Suprapubic skin (tissue), 4 donors: ENCODE measurements at regions not wholly inside any gene's neighbourhood (a gene's known extent, or its start where the extent isn't known, plus 50 kb on each side); places are given as distances from the start of the nearest gene placed in this dataset.

Experiments
- DNase-seq, 2 donors: peaks; one replicate each; pipeline ENCODE4 v3.0.0-alpha.2; 2019; ENCODE audit warnings: low spot score in 2 of 2
- H3K27ac ChIP-seq: fragments of 200-600 bp; sonication (generic); one replicate; pipeline ENCODE4 v1.5.1; 2019
- H3K27me3 ChIP-seq: fragments of 200-600 bp; sonication (generic); one replicate; pipeline ENCODE4 v1.5.1; 2019
- H3K36me3 ChIP-seq: fragments of 200-600 bp; sonication (generic); one replicate; pipeline ENCODE4 v1.5.1; 2019
- H3K4me1 ChIP-seq: fragments of 200-600 bp; sonication (generic); one replicate; pipeline ENCODE4 v1.5.1; 2019
- H3K4me3 ChIP-seq: fragments of 200-600 bp; sonication (generic); one replicate; pipeline ENCODE4 v1.5.1; 2019; ENCODE audit warnings: mild to moderate bottlenecking
- H3K9me3 ChIP-seq: fragments of 200-600 bp; sonication (generic); one replicate; pipeline ENCODE4 v1.5.1; 2019
- EP300 ChIP-seq: sonication (generic); formaldehyde crosslinking; IDR thresholded peaks from one replicate; pipeline ENCODE4 v1.6.1; 2017; ENCODE audit warnings: antibody characterized with exemption
- POLR2A ChIP-seq, 2 donors: fragments of 450-650 bp; IDR thresholded peaks; one replicate each; pipeline ENCODE4 v1.6.1; 2017; ENCODE audit warnings: antibody characterized with exemption in 2 of 2, mild to moderate bottlenecking in 2 of 2, moderate library complexity in 2 of 2
- POLR2AphosphoS5 ChIP-seq, 3 donors: sonication (generic); formaldehyde crosslinking; IDR thresholded peaks; one replicate each; pipeline ENCODE4 v1.6.1; 2017; ENCODE audit warnings: antibody characterized with exemption in 3 of 3
- WGBS: methylation state at CpG from one replicate; pipeline ENCODE4 v1.1.5; 2018; 5-methylcytosine and 5-hydroxymethylcytosine counted together
- TF ChIP-seq, protein P1 (sequence below), 2 donors: fragments of 200-600 bp in 1 of 2; fragments of 450-650 bp in 1 of 2; sonication (generic) in 1 of 2; IDR thresholded peaks; one replicate each; pipeline ENCODE4 v1.5.1; 2016 to 2019; ENCODE audit warnings: antibody characterized with exemption in 2 of 2, mild to moderate bottlenecking in 1 of 2, moderate library complexity in 1 of 2

DNA sequence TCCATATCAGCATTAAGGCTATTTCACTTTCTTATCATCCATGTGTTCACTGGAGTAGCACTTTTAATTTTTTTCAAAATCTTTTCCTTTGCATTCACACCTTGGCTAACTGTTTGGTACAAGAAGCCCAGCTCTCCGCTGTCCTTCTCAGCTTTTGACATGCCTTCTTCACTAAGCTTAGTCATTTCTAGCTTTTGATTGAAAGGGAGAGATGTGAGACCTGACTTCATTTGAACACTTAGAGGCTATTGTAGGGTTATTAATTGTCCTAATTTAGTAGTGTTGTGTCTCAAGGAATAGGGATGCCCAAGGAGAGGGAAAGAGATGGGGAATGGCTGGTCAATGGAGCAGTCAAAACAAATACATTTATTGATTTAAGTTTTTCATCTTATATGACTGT is 350.0 kb downstream of the CXCL12 start:
- 100% methylated on average over 1 of the region's 1 CpG for WGBS
- TF ChIP-seq POLR2A (IDR thresholded peaks at IDR 0.05) = no peak
- TF ChIP-seq EP300 = no peak
- TF ChIP-seq, protein P1, sequence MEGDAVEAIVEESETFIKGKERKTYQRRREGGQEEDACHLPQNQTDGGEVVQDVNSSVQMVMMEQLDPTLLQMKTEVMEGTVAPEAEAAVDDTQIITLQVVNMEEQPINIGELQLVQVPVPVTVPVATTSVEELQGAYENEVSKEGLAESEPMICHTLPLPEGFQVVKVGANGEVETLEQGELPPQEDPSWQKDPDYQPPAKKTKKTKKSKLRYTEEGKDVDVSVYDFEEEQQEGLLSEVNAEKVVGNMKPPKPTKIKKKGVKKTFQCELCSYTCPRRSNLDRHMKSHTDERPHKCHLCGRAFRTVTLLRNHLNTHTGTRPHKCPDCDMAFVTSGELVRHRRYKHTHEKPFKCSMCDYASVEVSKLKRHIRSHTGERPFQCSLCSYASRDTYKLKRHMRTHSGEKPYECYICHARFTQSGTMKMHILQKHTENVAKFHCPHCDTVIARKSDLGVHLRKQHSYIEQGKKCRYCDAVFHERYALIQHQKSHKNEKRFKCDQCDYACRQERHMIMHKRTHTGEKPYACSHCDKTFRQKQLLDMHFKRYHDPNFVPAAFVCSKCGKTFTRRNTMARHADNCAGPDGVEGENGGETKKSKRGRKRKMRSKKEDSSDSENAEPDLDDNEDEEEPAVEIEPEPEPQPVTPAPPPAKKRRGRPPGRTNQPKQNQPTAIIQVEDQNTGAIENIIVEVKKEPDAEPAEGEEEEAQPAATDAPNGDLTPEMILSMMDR (IDR thresholded peaks at IDR 0.05) = no peak
- TF ChIP-seq POLR2AphosphoS5 (IDR thresholded peaks at IDR 0.05) = no peak
- Histone ChIP-seq H3K27ac (no peak overlapping the region), H3K9me3 (no peaks in the 10 kb centered on the region), H3K4me1 (peaks cover 6% of the 10 kb centered on the region), H3K4me3 (no peak overlapping the region), H3K27me3 (no peaks in the 10 kb centered on the region), H3K36me3 (no peaks in the 10 kb centered on the region)
- DNase-seq = no peak

DNA sequence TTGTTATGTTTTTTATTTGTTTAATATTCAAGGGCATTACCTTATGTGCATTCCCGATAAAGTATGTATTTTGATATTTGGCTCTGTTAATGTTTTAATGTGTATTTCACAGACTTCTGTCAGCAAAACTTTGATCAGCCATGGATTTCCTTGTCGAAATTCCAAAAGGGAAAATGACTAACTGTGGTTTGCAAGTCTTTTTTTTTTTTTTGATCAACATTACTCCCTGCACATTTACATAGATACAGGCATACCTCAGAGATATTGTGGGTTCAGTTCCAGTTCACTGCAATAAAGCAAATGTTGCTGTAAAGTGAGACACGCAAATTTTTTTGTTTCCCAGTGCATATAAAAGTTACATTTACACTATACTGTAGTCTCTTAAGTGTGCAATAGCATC is 351.9 kb downstream of the CXCL12 start:
- no peak overlapping the region for H3K4me3 ChIP-seq
- H3K4me1 ChIP-seq = peaks cover 5% of the 10 kb centered on the region
- no peak for TF ChIP-seq POLR2AphosphoS5 (IDR thresholded peaks at IDR 0.05)
- no peak for TF ChIP-seq POLR2A (IDR thresholded peaks at IDR 0.05)
- TF ChIP-seq, protein P1 (IDR thresholded peaks at IDR 0.05) = no peak
- TF ChIP-seq EP300 = no peak
- 85% methylated on average over 3 of the region's 3 CpGs for WGBS
- H3K9me3 ChIP-seq = no peaks in the 10 kb centered on the region
- no peak overlapping the region for H3K27ac ChIP-seq
- no peak for DNase-seq
- H3K36me3 ChIP-seq = no peaks in the 10 kb centered on the region
- no peaks in the 10 kb centered on the region for H3K27me3 ChIP-seq

DNA sequence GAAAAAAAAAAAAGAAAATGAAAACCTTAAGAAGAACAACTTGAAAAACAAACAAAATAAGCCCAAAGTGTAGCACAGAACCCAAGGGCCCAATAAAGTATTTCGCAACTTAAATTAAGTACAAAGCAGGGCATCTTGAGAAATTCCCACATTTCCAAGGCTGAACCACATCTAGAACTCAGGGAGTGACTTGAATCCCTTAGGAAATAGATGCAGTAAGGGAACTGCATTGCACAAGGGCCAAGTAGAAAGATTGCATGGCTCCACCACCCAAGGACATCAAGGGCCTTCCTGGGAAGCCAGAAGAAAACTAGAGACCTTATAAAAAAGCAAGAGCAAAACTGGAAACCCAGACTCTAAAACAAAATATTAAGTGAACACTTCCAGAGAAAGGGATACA is 352.7 kb downstream of the CXCL12 start:
- Histone ChIP-seq H3K36me3 (no peaks in the 10 kb centered on the region), H3K9me3 (no peaks in the 10 kb centered on the region), H3K27ac (no peak overlapping the region), H3K4me3 (no peak overlapping the region), H3K27me3 (no peaks in the 10 kb centered on the region), H3K4me1 (peaks cover 5% of the 10 kb centered on the region)
- TF ChIP-seq EP300 (no peak), POLR2A (IDR thresholded peaks at IDR 0.05) (no peak), POLR2AphosphoS5 (IDR thresholded peaks at IDR 0.05) (peak in 2 of 3 donors; percentile 68 to 85)
- TF ChIP-seq, protein P1 (IDR thresholded peaks at IDR 0.05) = no peak
- no peak for DNase-seq
- 81% methylated on average over 1 of the region's 1 CpG for WGBS

DNA sequence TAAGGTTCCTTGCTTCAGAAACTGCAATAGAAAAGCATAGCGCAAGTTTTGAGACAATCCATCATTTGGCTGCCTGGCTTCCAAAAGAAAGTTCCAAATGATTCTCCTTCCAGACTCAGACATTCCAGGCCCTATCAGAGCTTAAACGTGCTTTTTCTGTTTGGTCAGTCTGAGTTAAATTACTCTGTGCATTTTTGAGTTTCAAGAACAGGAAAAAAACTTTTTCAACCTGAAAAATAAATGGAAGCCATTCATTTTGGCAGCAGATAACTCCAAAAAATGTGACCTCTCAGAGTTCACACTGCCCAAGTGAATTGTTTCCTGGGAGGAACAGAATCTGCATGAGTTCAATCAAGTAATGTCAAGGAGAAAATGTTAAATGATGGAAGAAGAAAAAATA is 354.2 kb downstream of the CXCL12 start:
- no peak overlapping the region for H3K27ac ChIP-seq
- TF ChIP-seq POLR2AphosphoS5 (IDR thresholded peaks at IDR 0.05) (no peak), EP300 (no peak), POLR2A (IDR thresholded peaks at IDR 0.05) (no peak)
- TF ChIP-seq, protein P1 (IDR thresholded peaks at IDR 0.05) = no peak
- DNase-seq = no peak
- peaks cover 5% of the 10 kb centered on the region for H3K4me1 ChIP-seq
- no peaks in the 10 kb centered on the region for H3K9me3 ChIP-seq
- no peak overlapping the region for H3K4me3 ChIP-seq
- no peaks in the 10 kb centered on the region for H3K36me3 ChIP-seq
- 50% methylated on average over 2 of the region's 2 CpGs for WGBS
- no peaks in the 10 kb centered on the region for H3K27me3 ChIP-seq

DNA sequence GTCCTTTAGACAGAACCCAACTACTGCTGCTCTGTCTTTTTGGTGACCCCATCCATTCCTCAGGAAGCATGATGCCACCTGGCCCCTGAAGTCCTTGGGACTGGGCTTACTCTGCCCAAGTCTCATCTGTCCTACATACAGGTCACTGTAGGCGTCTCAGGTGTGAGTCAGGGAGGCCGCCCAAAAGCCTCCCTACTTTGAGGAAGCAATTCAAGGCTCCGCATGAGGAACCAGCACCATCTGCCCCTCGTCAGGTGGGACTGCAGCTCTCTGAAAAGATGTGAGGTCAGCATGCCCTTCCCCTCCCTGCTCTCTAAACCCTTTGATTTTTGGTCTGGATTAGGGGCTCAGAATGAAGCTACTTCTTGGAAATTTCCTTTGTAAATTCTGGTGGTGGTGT is 354.8 kb downstream of the CXCL12 start:
- Histone ChIP-seq H3K27ac (no peak overlapping the region), H3K27me3 (no peaks in the 10 kb centered on the region), H3K36me3 (no peaks in the 10 kb centered on the region), H3K9me3 (no peaks in the 10 kb centered on the region), H3K4me1 (peaks cover 5% of the 10 kb centered on the region), H3K4me3 (no peak overlapping the region)
- TF ChIP-seq, protein P1 (IDR thresholded peaks at IDR 0.05) = no peak
- TF ChIP-seq POLR2AphosphoS5 (IDR thresholded peaks at IDR 0.05) = no peak
- no peak for TF ChIP-seq POLR2A (IDR thresholded peaks at IDR 0.05)
- no peak for TF ChIP-seq EP300
- no peak for DNase-seq
- 74% methylated on average over 4 of the region's 4 CpGs for WGBS
